ENCODE measurements at regions not wholly inside any gene's neighbourhood (a gene's known extent, or its start where the extent isn't known, plus 50 kb on each side); places are given as distances from the start of the nearest gene placed in this dataset.

- Histone ChIP-seq H3K27me3 (ENCODE audit: control insufficient read depth, insufficient read depth, low read length) (peaks cover 52% of the 10 kb centered on the region), H3K36me3 (ENCODE audit: control insufficient read depth, insufficient read depth, low read length) (no peaks in the 10 kb centered on the region), H3K27ac (ENCODE audit: low read length) (no peak overlapping the region), H3K4me3 (ENCODE audit: low read length) (no peak overlapping the region), H3K4me1 (ENCODE audit: control insufficient read depth, insufficient read depth, low read length) (peaks cover 12% of the 10 kb centered on the region), H3K9me3 (replicated peaks; ENCODE audit: control insufficient read depth, low read depth, low read length) (no peaks in the 10 kb centered on the region)
- DNase-seq: no peak
- 25% methylated on average over 30 of the region's 31 CpGs for whole genome bisulfite sequencing (ENCODE audit: insufficient coverage)
These were observed 55.9 kb upstream of the NKX1-1 start for GRCh38 chr4:1462009-1462767.

- Histone ChIP-seq H3K36me3 (ENCODE audit: control insufficient read depth, insufficient read depth, low read length) (no peaks in the 10 kb centered on the region), H3K27me3 (ENCODE audit: control insufficient read depth, insufficient read depth, low read length) (peaks cover 55% of the 10 kb centered on the region), H3K4me1 (ENCODE audit: control insufficient read depth, insufficient read depth, low read length) (peaks cover 12% of the 10 kb centered on the region), H3K9me3 (replicated peaks; ENCODE audit: control insufficient read depth, low read depth, low read length) (no peaks in the 10 kb centered on the region), H3K27ac (ENCODE audit: low read length) (no peak overlapping the region), H3K4me3 (ENCODE audit: low read length) (no peak overlapping the region)
- DNase-seq: no peak
- WGBS (ENCODE audit: insufficient coverage): 72% methylated on average over 11 of the region's 19 CpGs
These were observed 55.0 kb upstream of the NKX1-1 start for GRCh38 chr4:1460967-1461868.

GRCh38 chr4:1459722-1460511 is 53.7 kb upstream of the NKX1-1 start:
- no peak for DNase-seq
- Histone ChIP-seq H3K36me3 (ENCODE audit: control insufficient read depth, insufficient read depth, low read length) (no peaks in the 10 kb centered on the region), H3K9me3 (replicated peaks; ENCODE audit: control insufficient read depth, low read depth, low read length) (no peaks in the 10 kb centered on the region), H3K4me3 (ENCODE audit: low read length) (no peak overlapping the region), H3K4me1 (ENCODE audit: control insufficient read depth, insufficient read depth, low read length) (peaks cover 12% of the 10 kb centered on the region), H3K27ac (ENCODE audit: low read length) (no peak overlapping the region), H3K27me3 (ENCODE audit: control insufficient read depth, insufficient read depth, low read length) (peaks cover 55% of the 10 kb centered on the region)
- WGBS (ENCODE audit: insufficient coverage): 43% methylated on average over 26 of the region's 26 CpGs

GRCh38 chr4:1459081-1459721 is 53.0 kb upstream of the NKX1-1 start:
- Histone ChIP-seq H3K27ac (ENCODE audit: low read length) (no peak overlapping the region), H3K9me3 (replicated peaks; ENCODE audit: control insufficient read depth, low read depth, low read length) (no peaks in the 10 kb centered on the region), H3K4me1 (ENCODE audit: control insufficient read depth, insufficient read depth, low read length) (peaks cover 12% of the 10 kb centered on the region), H3K36me3 (ENCODE audit: control insufficient read depth, insufficient read depth, low read length) (no peaks in the 10 kb centered on the region), H3K4me3 (ENCODE audit: low read length) (no peak overlapping the region), H3K27me3 (ENCODE audit: control insufficient read depth, insufficient read depth, low read length) (peaks cover 55% of the 10 kb centered on the region)
- 25% methylated on average over 10 of the region's 16 CpGs for WGBS (ENCODE audit: insufficient coverage)
- no peak for DNase-seq

GRCh38 chr4:1458581-1458980 is 52.3 kb upstream of the NKX1-1 start:
- DNase-seq: no peak
- no peak overlapping the region for H3K4me3 ChIP-seq (ENCODE audit: low read length)
- no peaks in the 10 kb centered on the region for H3K9me3 ChIP-seq (replicated peaks; ENCODE audit: control insufficient read depth, low read depth, low read length)
- peaks cover 11% of the 10 kb centered on the region for H3K4me1 ChIP-seq (ENCODE audit: control insufficient read depth, insufficient read depth, low read length)
- WGBS (ENCODE audit: insufficient coverage): 38% methylated on average over 2 of the region's 3 CpGs
- H3K27ac ChIP-seq (ENCODE audit: low read length): no peak overlapping the region
- H3K36me3 ChIP-seq (ENCODE audit: control insufficient read depth, insufficient read depth, low read length): no peaks in the 10 kb centered on the region
- H3K27me3 ChIP-seq (ENCODE audit: control insufficient read depth, insufficient read depth, low read length): peaks cover 54% of the 10 kb centered on the region
